ENCODE measurements at regions not wholly inside any gene's neighbourhood (a gene's known extent, or its start where the extent isn't known, plus 50 kb on each side); places are given as distances from the start of the nearest gene placed in this dataset.

GRCh38 chr12:88417531-88417930, 162.7 kb downstream of the KITLG start:
- no peak for TF ChIP-seq EZH2 (IDR thresholded peaks at IDR 0.05; ENCODE audit: insufficient read depth, poor library complexity, severe bottlenecking)
- TF ChIP-seq EZH2phosphoT487 (IDR thresholded peaks at IDR 0.05; ENCODE audit: insufficient read depth, low read depth): no peak

Data from GM23248 (cell line).